KMS-11 (cell line): ENCODE measurements at regions not wholly inside any gene's neighbourhood (a gene's known extent, or its start where the extent isn't known, plus 50 kb on each side); places are given as distances from the start of the nearest gene placed in this dataset.

ENCODE experiments used
- H2AFZ ChIP-seq: fragments of 200-600 bp; sonication (generic); 2 replicates; pipeline ENCODE4 v1.6.1; 2016; ENCODE audit warnings: antibody characterized with exemption, mixed run types, low read depth
- H3K27ac ChIP-seq: fragments of 200-600 bp; sonication (generic); 2 replicates; pipeline ENCODE4 v1.6.1; 2016; ENCODE audit warnings: mild to moderate bottlenecking, mixed run types
- H3K27me3 ChIP-seq: fragments of 200-600 bp; sonication (generic); 2 replicates; pipeline ENCODE4 v1.6.1; 2017; ENCODE audit warnings: mild to moderate bottlenecking, low read depth, mixed run types, moderate library complexity; ENCODE audit not compliant: insufficient read depth
- H3K36me3 ChIP-seq: fragments of 200-600 bp; sonication (generic); 2 replicates; pipeline ENCODE4 v1.6.1; 2017; ENCODE audit warnings: mild to moderate bottlenecking, mixed run types; ENCODE audit not compliant: insufficient read depth
- H3K4me1 ChIP-seq: fragments of 200-600 bp; sonication (generic); 2 replicates; pipeline ENCODE4 v1.6.1; 2016; ENCODE audit warnings: mild to moderate bottlenecking, low read depth, mixed run types; ENCODE audit not compliant: poor library complexity, severe bottlenecking
- H3K4me2 ChIP-seq: fragments of 200-600 bp; sonication (generic); 2 replicates; pipeline ENCODE4 v1.7.0; 2016; ENCODE audit warnings: mild to moderate bottlenecking, mixed run types
- H3K4me3 ChIP-seq: fragments of 200-600 bp; sonication (generic); IDR thresholded peaks from 2 replicates; pipeline ENCODE4 v1.6.1; 2017; ENCODE audit warnings: low read depth, low read length, mixed read lengths; ENCODE audit not compliant: insufficient read depth
- H3K79me2 ChIP-seq: fragments of 200-600 bp; sonication (generic); 2 replicates; pipeline ENCODE4 v1.6.1; 2016; ENCODE audit warnings: low read depth, mixed run types; ENCODE audit not compliant: insufficient read depth
- H3K9ac ChIP-seq: fragments of 200-600 bp; sonication (generic); 2 replicates; pipeline ENCODE4 v1.6.1; 2016; ENCODE audit warnings: mild to moderate bottlenecking, mixed run types
- H4K20me1 ChIP-seq: fragments of 200-600 bp; sonication (generic); 2 replicates; pipeline ENCODE4 v1.6.1; 2016; ENCODE audit warnings: mild to moderate bottlenecking, mixed run types; ENCODE audit not compliant: insufficient read depth
- CTCF ChIP-seq: fragments of 200-600 bp; sonication (generic); conservative IDR thresholded peaks from 2 replicates; pipeline ENCODE4 v1.6.1; 2017; ENCODE audit warnings: low read depth, mild to moderate bottlenecking, antibody characterized with exemption, low read length, moderate library complexity, mixed read lengths

- TF ChIP-seq CTCF, result no peak
- Histone ChIP-seq H3K27ac (no peak overlapping the region), H2AFZ (no peak overlapping the region), H4K20me1 (no peaks in the 10 kb centered on the region), H3K4me3 (no peak overlapping the region), H3K36me3 (no peaks in the 10 kb centered on the region), H3K4me2 (no peak overlapping the region), H3K9ac (no peak overlapping the region), H3K27me3 (peaks cover 12% of the 10 kb centered on the region; the same call in 1 of the 2 replicates), H3K79me2 (no peaks in the 10 kb centered on the region), H3K4me1 (no peaks in the 10 kb centered on the region)
These were observed 208.8 kb downstream of the DLL1 start for GRCh38 chr6:170082067-170082466.

GRCh38 chr6:170081556-170081955 lies 209.3 kb downstream of the DLL1 start:
- no peak overlapping the region for H3K4me3 ChIP-seq
- no peaks in the 10 kb centered on the region for H3K36me3 ChIP-seq
- no peaks in the 10 kb centered on the region for H3K79me2 ChIP-seq
- no peak overlapping the region for H3K9ac ChIP-seq
- no peak overlapping the region for H3K27ac ChIP-seq
- H3K27me3 ChIP-seq, result peaks cover 12% of the 10 kb centered on the region; the same call in 1 of the 2 replicates
- no peaks in the 10 kb centered on the region for H4K20me1 ChIP-seq
- no peak overlapping the region for H3K4me2 ChIP-seq
- no peak for TF ChIP-seq CTCF
- no peak overlapping the region for H2AFZ ChIP-seq
- no peaks in the 10 kb centered on the region for H3K4me1 ChIP-seq

- H3K4me2 ChIP-seq, result no peak overlapping the region
- no peak overlapping the region for H3K9ac ChIP-seq
- peaks cover 8% of the 10 kb centered on the region; the same call in 1 of the 2 replicates for H3K27me3 ChIP-seq
- no peaks in the 10 kb centered on the region for H4K20me1 ChIP-seq
- no peaks in the 10 kb centered on the region for H3K79me2 ChIP-seq
- TF ChIP-seq CTCF, result no peak
- H2AFZ ChIP-seq, result no peak overlapping the region
- H3K36me3 ChIP-seq, result no peaks in the 10 kb centered on the region
- H3K4me1 ChIP-seq, result no peaks in the 10 kb centered on the region
- no peak overlapping the region for H3K27ac ChIP-seq
- no peak overlapping the region for H3K4me3 ChIP-seq
These were observed 210.0 kb downstream of the DLL1 start for GRCh38 chr6:170080828-170081371.

- Histone ChIP-seq H3K79me2 (no peaks in the 10 kb centered on the region), H3K4me1 (no peaks in the 10 kb centered on the region), H3K9ac (no peak overlapping the region), H2AFZ (no peak overlapping the region), H3K4me2 (no peak overlapping the region), H3K36me3 (no peaks in the 10 kb centered on the region), H3K27ac (no peak overlapping the region), H4K20me1 (no peaks in the 10 kb centered on the region), H3K27me3 (0 out of 2 replicates have a peak, but pooled peaks cover 8% of the 10 kb centered on the region), H3K4me3 (no peak overlapping the region)
- TF ChIP-seq CTCF, result no peak
These were observed 210.6 kb downstream of the DLL1 start for GRCh38 chr6:170080169-170080827.
